ENCODE measurements at regions not wholly inside any gene's neighbourhood (a gene's known extent, or its start where the extent isn't known, plus 50 kb on each side); places are given as distances from the start of the nearest gene placed in this dataset.

DNA sequence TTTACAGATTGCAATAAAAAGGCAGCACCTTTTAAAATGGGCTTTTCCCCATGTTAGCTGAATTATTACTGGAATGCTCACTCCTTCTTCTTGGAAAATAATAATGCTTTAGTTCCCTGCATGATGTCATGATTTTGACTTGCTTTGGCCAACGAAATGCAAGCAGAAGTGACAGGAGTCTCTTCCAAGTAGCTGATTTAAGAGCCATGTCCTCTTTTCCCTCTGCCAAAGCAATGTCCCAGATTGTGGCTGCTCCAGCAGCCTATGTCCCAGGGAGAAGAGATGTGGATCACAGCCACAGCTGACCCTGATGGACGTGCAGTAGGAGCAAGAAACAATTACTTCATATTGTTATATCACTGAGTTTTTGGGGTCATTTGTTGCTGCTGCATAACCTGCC is 246.6 kb downstream of the HAPSTR1 start:
- H3K79me2 ChIP-seq (ENCODE audit: control insufficient read depth, insufficient read depth, low read length): no peaks in the 10 kb centered on the region
- TF ChIP-seq EZH2 (IDR thresholded peaks at IDR 0.05; ENCODE audit: low read length, missing control alignments) (no peak), CTCF (conservative IDR thresholded peaks at IDR 0.05 in 1 of 2, IDR thresholded peaks at IDR 0.05 in 1 of 2; ENCODE audit: low read depth in 1 of 2, low read length in 2 of 2) (no peak)
- no peak overlapping the region for H3K9ac ChIP-seq (ENCODE audit: insufficient read depth, low read length)
- DNase-seq (ENCODE audit: low read depth in 2 of 2): no peak
- H3K27me3 ChIP-seq (ENCODE audit: control insufficient read depth, insufficient read depth, low read length): no peaks in the 10 kb centered on the region
- no peaks in the 10 kb centered on the region for H3K9me3 ChIP-seq (ENCODE audit: control insufficient read depth, insufficient read depth, low read depth, low read length)
- no peak overlapping the region for H3K4me2 ChIP-seq (ENCODE audit: extremely low read depth, insufficient read depth, low read length)
- H3K36me3 ChIP-seq (ENCODE audit: control insufficient read depth, insufficient read depth, low read length): no peaks in the 10 kb centered on the region
- no peak overlapping the region for H2AFZ ChIP-seq (ENCODE audit: low read length)
- H4K20me1 ChIP-seq (ENCODE audit: control insufficient read depth, extremely low read depth, insufficient read depth, low read length): no peaks in the 10 kb centered on the region
- H3K4me1 ChIP-seq (ENCODE audit: control insufficient read depth, extremely low read depth, insufficient read depth, low read length): no peaks in the 10 kb centered on the region
- no peak overlapping the region for H3K27ac ChIP-seq (ENCODE audit: insufficient read depth, low read length)
- H3K4me3 ChIP-seq (replicated peaks in 1 of 4; ENCODE audit: control extremely low read depth in 1 of 4, insufficient read depth in 1 of 4, low read depth in 3 of 4, low read length in 4 of 4): no peak overlapping the region

DNA sequence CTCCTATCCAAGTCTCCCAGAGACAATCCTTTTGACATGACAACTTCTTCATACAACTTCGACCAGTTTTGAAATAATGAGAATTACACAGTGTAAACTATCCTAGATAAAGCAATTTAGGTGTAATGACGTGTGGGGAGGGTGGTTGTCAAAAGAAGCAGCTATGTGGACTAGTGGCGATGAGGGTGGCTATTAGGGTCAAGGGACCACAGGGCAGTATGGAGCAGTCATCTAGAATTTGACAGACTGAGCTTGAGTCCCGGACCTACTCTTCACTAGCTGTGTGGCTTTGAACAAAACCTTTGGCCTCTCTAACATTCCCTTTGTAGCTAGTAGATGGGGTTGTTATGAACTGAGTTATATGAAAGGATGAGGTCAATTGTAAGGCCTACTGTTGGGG is 247.1 kb downstream of the HAPSTR1 start:
- no peaks in the 10 kb centered on the region for H3K4me1 ChIP-seq (ENCODE audit: control insufficient read depth, extremely low read depth, insufficient read depth, low read length)
- no peak overlapping the region for H3K27ac ChIP-seq (ENCODE audit: insufficient read depth, low read length)
- TF ChIP-seq EZH2 (IDR thresholded peaks at IDR 0.05; ENCODE audit: low read length, missing control alignments) (no peak), CTCF (conservative IDR thresholded peaks at IDR 0.05 in 1 of 2, IDR thresholded peaks at IDR 0.05 in 1 of 2; ENCODE audit: low read depth in 1 of 2, low read length in 2 of 2) (no peak)

DNA sequence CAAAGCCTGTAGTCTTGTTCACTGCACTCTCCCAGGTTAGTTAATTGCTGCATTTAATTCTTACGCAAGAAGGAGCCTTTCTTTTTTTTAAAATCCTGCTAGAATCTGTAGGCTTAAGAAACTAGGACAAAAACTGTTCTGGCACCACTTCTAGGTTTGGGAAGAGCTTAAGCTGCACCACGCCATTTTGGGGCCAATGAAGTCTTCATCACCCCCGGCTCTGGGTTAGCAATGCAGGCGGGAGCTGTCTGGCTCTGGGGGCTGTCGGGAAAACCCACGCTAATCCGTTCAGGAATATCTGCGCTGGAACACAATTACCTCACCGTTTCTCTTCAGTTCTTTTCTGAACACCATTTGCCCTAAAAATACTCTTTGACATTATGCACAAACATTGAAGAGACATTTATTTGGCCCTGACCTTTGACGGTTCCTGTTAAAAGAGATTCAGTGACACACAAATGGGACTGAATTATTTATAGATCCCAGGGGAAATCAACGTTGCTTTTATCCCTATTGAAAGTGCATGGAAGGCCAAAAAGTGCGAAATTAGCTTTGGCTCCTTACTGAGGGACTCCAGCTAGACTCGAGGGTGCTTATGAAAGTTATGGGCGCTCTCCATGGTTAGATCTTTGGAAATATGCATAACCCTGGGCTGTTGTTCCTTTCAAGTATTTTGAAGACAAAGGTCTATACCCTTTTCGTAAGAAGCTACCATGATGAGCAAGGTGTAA is 249.2 kb downstream of the HAPSTR1 start:
- H4K20me1 ChIP-seq (ENCODE audit: control insufficient read depth, extremely low read depth, insufficient read depth, low read length): no peaks in the 10 kb centered on the region
- no peak overlapping the region for H3K9ac ChIP-seq (ENCODE audit: insufficient read depth, low read length)

More for the DNA sequence above, 247.1 kb downstream of the HAPSTR1 start:
- Histone ChIP-seq H3K36me3 (ENCODE audit: control insufficient read depth, insufficient read depth, low read length) (no peaks in the 10 kb centered on the region), H3K27me3 (ENCODE audit: control insufficient read depth, insufficient read depth, low read length) (no peaks in the 10 kb centered on the region), H3K79me2 (ENCODE audit: control insufficient read depth, insufficient read depth, low read length) (no peaks in the 10 kb centered on the region), H3K4me2 (ENCODE audit: extremely low read depth, insufficient read depth, low read length) (no peak overlapping the region), H3K9ac (ENCODE audit: insufficient read depth, low read length) (no peak overlapping the region), H3K9me3 (ENCODE audit: control insufficient read depth, insufficient read depth, low read depth, low read length) (no peaks in the 10 kb centered on the region), H2AFZ (ENCODE audit: low read length) (no peak overlapping the region), H4K20me1 (ENCODE audit: control insufficient read depth, extremely low read depth, insufficient read depth, low read length) (no peaks in the 10 kb centered on the region), H3K4me3 (replicated peaks in 1 of 4; ENCODE audit: control extremely low read depth in 1 of 4, insufficient read depth in 1 of 4, low read depth in 3 of 4, low read length in 4 of 4) (no peak overlapping the region)
- no peak for DNase-seq (ENCODE audit: low read depth in 2 of 2)

More for the DNA sequence above, 249.2 kb downstream of the HAPSTR1 start:
- H3K4me3 ChIP-seq (replicated peaks in 1 of 4; ENCODE audit: control extremely low read depth in 1 of 4, insufficient read depth in 1 of 4, low read depth in 3 of 4, low read length in 4 of 4): no peak overlapping the region
- no peaks in the 10 kb centered on the region for H3K9me3 ChIP-seq (ENCODE audit: control insufficient read depth, insufficient read depth, low read depth, low read length)
- H3K4me2 ChIP-seq (ENCODE audit: extremely low read depth, insufficient read depth, low read length): no peak overlapping the region
- no peaks in the 10 kb centered on the region for H3K4me1 ChIP-seq (ENCODE audit: control insufficient read depth, extremely low read depth, insufficient read depth, low read length)
- DNase-seq (ENCODE audit: low read depth in 2 of 2): no peak
- H3K36me3 ChIP-seq (ENCODE audit: control insufficient read depth, insufficient read depth, low read length): no peaks in the 10 kb centered on the region
- H3K79me2 ChIP-seq (ENCODE audit: control insufficient read depth, insufficient read depth, low read length): no peaks in the 10 kb centered on the region
- no peak overlapping the region for H2AFZ ChIP-seq (ENCODE audit: low read length)
- H3K27ac ChIP-seq (ENCODE audit: insufficient read depth, low read length): no peak overlapping the region
- TF ChIP-seq CTCF (conservative IDR thresholded peaks at IDR 0.05 in 1 of 2, IDR thresholded peaks at IDR 0.05 in 1 of 2; ENCODE audit: low read depth in 1 of 2, low read length in 2 of 2) (no peak), EZH2 (IDR thresholded peaks at IDR 0.05; ENCODE audit: low read length, missing control alignments) (no peak)
- no peaks in the 10 kb centered on the region for H3K27me3 ChIP-seq (ENCODE audit: control insufficient read depth, insufficient read depth, low read length)

Data from fibroblast of lung (primary cell).